ENCODE measurements at regions not wholly inside any gene's neighbourhood (a gene's known extent, or its start where the extent isn't known, plus 50 kb on each side); places are given as distances from the start of the nearest gene placed in this dataset.

GRCh38 chr3:187927565-187927964 lies 182.3 kb upstream of the BCL6 start:
- DNase-seq (ENCODE audit: low read depth in 2 of 2, low spot score in 1 of 2): no peak

DNA sequence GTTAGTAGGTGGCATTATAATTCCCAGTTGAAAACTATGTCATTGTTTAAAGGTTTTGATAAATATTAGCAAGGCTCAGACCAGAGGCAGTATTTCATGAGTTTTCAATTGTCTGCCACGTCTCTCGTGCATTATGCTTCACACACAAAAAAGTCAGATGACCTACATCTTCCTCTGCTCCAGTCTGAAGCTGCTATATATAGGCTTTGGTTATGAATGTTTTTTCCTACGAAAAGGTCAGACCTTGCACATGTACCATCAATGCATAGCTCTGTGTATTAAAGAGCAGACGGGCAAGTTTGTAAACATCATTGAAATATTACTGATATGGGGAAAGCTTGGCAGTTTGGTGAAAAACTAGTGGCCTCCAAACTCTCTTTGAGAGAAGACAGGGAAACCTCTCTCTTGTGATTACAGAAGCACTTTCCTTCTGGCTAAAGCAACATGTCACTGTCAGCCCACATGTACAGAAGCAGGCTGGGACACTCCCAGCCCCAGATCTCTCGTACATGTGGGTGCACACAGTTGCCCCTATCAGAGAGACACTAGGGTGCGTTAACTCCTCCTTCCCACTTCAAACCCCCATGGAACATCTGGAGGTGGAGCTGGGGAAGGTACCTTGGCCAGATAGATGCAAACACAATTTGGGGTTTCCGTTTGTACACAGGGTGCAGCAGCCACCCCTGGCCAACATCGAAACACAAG lies 184.0 kb upstream of the BCL6 start:
- no peak for DNase-seq (ENCODE audit: low read depth in 2 of 2, low spot score in 1 of 2)

DNA sequence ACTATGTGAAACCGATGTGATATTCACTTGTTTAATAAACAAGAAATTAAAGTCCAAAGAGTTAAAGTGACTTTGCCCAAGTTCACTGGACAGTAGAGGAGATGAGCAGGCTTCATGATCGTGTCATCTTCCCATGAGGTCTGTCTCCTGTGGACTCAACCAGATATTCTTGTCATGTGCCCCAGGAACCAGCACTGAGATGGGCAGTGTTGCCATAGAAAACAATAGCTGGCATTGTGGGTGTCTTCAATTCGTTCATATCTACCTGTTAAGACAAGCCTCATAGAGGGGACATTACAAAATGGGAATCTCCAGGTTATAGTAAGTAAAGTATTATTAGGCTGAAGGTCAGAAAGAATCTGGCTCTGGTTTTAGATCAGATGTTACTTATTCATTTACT lies 184.8 kb upstream of the BCL6 start:
- DNase-seq (ENCODE audit: low read depth in 2 of 2, low spot score in 1 of 2): no peak

DNA sequence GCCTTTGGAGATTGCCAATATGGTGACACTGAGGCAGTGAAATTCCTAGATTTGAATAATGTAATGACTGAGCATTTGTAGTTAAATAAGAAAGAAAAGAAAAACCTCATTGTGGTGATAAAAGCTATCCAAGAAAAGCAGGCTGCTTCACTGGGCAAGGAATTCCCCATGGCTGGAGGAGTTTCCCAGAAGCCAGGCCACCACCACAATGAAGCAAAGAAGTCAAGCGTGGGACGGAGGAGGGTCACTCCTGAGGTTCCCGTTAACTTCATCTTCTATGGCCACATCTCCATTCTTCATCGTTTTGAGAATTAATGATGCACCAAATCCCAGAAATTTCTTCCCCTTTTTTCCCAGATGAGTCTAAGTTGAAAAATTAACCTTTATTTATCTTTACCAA lies 185.8 kb upstream of the BCL6 start:
- DNase-seq (ENCODE audit: low read depth in 2 of 2, low spot score in 1 of 2): no peak

DNA sequence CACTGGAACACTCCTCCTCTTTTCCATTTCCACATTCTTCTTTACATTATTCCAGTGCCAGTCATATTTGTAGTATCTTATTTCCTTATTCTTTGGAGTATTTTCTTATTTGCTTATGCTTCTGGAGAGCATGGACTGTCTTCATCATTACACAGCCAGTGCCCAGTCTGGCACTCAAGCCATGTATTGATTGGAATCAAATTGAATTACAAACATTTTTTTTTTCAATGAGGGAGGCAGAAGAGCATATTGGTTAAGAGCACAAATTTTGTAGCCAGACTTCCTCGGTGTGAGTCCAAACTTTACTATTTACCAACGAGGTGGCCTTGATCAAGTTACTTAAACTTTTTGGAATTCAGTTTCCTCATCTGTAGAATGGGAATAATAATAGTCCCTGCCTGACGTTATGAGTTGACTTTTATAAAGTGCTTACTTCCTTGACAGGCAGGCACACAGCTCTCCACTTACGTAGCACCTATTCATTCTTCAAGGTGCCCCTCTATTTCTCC lies 186.6 kb upstream of the BCL6 start:
- no peak for DNase-seq (ENCODE audit: low read depth in 2 of 2, low spot score in 1 of 2)

DNA sequence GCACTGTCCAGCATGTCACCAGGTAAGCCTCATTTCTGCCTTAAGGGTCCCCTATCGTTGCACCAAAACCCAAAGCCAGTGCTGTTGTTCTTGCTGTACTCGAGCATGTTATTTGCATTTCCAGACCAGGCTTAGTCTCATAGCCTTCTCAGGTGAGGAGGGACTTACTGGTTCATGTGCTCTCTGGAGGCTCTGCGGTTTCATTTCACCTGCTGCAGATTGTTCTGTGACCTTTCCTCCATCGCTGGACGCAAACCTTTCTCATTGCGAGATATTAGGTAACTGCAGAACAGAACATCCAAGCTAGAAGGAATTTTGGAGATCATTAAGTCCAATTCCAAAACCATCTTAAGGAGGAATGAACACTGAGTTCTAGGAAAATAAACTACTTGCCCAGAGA lies 187.3 kb upstream of the BCL6 start:
- no peak for DNase-seq (ENCODE audit: low read depth in 2 of 2, low spot score in 1 of 2)

DNA sequence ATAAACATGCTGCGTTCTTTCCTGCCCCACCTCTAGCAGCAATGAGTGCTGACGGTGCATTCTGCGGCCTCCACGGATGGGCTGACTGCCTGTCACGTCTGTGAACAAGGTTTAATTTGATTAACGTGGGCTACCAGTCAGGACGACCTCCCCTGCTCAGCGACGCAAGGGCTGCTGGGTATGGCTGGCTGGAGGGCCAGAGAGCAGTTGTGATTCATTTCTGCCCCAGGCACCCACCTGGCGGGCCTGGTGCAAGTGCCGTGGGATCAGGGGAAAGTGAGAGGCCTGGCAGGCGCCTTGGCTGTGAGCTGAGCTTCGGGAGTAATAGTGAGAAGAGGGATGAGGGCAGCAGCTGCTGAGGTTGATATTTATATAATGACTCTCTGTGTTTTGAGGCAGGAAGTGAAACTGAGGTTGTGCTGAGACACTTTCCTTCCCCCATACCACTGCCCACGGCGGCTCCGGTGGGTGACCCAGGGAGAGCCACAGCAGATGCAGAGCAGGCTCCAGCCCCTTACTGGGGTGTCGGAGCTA lies 190.4 kb upstream of the BCL6 start:
- no peak for DNase-seq (ENCODE audit: low read depth in 2 of 2, low spot score in 1 of 2)

GRCh38 chr3:187936676-187937075 lies 191.4 kb upstream of the BCL6 start:
- DNase-seq (ENCODE audit: low read depth in 2 of 2, low spot score in 1 of 2): no peak

- DNase-seq (ENCODE audit: low read depth in 2 of 2, low spot score in 1 of 2): no peak
These were observed 194.6 kb upstream of the BCL6 start for GRCh38 chr3:187939891-187940290.

GRCh38 chr3:187941135-187941847 lies 196.0 kb upstream of the BCL6 start:
- DNase-seq (ENCODE audit: low read depth in 2 of 2, low spot score in 1 of 2): no peak

GRCh38 chr3:187941848-187942194 lies 196.6 kb upstream of the BCL6 start:
- DNase-seq (ENCODE audit: low read depth in 2 of 2, low spot score in 1 of 2): no peak

- no peak for DNase-seq (ENCODE audit: low read depth in 2 of 2, low spot score in 1 of 2)
These were observed 197.5 kb upstream of the BCL6 start for GRCh38 chr3:187942658-187943241.

- no peak for DNase-seq (ENCODE audit: low read depth in 2 of 2, low spot score in 1 of 2)
These were observed 198.6 kb upstream of the BCL6 start for GRCh38 chr3:187943677-187944389.

DNA sequence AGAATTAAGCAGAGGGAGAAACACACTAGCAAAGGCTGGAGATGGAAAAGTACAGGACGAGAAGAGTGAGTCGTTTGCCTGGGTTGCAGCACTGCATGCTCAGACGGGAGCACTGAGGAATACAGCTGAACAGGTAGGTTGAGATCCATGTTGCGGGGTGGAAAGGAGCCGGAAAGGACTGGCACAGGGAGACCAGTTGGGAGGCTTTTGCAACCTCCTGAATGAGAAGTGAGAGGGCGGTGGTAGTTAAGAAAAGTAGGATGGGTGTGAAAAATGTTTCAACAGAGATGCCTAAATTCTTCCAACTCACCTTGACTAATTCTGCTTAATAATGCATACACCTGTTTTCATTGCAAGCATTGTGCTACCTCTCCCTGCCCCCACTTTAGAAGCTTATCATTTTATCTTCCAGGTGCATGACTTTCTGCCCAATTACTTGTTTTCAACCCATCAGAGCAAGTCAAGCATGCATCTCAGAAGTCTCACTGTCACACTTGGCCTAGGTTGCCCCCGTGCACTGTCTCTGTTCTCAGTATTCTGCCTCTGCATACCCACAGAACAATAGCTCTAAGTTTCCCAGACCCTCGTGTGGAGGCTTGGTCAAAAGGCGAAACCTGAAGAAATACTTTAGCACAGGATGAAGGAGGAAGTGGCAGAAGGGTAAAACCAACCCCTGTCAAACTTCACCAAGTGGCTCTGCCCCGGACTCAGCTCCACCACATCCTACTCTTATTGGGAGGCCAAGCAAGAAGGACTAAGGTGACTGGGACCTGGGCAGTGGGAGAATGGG lies 199.3 kb upstream of the BCL6 start:
- no peak for DNase-seq (ENCODE audit: low read depth in 2 of 2, low spot score in 1 of 2)

GRCh38 chr3:187945374-187945773 lies 200.1 kb upstream of the BCL6 start:
- no peak for DNase-seq (ENCODE audit: low read depth in 2 of 2, low spot score in 1 of 2)

- DNase-seq (ENCODE audit: low read depth in 2 of 2, low spot score in 1 of 2): no peak
These were observed 201.0 kb upstream of the BCL6 start for GRCh38 chr3:187946163-187946691.

DNA sequence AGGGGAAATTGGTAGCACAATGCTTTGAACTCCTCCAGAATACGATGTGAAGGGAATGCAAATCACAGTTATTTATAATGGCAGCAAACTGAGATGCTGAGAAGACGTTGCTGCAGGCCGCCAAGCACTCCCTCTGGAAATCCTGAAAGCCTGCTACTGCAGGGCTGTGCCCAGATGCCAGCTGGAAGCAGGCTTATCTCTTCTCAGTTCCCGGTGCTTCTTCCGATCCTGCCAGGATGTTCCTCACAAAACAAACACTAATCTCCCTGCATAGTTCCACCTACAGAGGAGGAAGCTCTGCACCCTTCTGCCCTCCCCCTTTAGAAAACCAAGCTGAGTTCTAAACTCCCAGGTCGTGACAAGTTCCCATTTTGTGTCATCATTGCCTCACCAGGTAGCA lies 201.7 kb upstream of the BCL6 start:
- no peak for DNase-seq (ENCODE audit: low read depth in 2 of 2, low spot score in 1 of 2)

DNA sequence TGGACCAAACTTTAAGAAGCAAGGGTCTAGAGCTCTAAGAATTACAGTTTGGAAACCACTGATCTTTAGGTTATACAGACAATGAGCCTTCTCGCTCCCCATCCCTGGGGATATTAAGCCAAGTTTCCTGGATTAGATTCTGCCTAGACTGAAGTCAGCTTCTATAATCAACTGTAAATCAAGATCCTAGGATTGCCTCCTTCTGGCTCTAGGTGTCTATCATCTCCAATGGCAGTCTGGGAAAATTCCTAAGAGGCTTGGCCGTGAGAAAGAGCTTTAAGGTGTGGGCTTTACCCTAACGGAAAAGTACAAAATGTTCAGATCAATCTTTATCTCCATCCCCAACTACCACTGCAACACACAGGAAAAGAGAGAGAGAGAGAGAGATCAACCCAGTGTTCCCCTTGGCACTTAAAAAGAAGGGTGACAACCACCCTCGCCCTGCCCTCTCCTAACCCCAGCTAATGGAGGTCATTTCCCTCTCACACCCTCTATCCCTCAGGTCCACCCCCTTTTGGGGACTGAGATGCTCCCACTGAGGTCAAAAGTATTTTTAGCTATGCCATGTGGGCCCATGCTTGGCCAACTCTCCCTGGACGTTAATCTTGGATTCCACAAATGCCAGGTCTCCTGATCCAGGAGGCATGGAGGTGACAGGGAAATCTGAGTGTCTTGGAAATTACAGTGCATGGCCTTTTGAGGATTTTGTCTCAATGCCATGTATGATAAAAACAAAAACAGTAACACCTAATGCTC lies 202.8 kb upstream of the BCL6 start:
- no peak for DNase-seq (ENCODE audit: low read depth in 2 of 2, low spot score in 1 of 2)

GRCh38 chr3:187949093-187949820 lies 204.0 kb upstream of the BCL6 start:
- DNase-seq (ENCODE audit: low read depth in 2 of 2, low spot score in 1 of 2): no peak

All from stimulated activated CD8-positive, alpha-beta memory T cell treated with anti-CD3 and anti-CD28 coated beads, Interleukin-4, amount 100 ng/mL, for 4 hours (primary cell).